ENCODE measurements at regions not wholly inside any gene's neighbourhood (a gene's known extent, or its start where the extent isn't known, plus 50 kb on each side); places are given as distances from the start of the nearest gene placed in this dataset.

DNA sequence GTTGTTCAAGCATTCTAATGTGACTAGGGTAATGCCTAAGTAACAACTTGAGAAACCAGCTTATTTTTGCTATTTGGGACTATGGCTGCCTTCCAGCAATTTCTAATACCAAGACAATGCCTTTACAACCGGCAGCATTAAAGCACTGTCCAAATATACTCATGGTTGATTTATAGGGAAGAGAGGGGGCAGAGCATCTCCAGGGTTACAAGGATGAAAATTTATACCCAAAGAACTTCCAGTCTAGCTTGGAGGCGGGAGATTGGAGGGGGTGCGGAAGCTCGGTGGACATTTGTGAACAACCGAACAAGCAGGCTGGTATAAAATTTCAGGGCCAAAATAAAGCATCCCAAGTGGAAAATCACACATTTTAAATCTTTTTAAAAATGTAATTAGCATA is 79.4 kb upstream of the FOXN2 start:
- TF ChIP-seq, protein P1, sequence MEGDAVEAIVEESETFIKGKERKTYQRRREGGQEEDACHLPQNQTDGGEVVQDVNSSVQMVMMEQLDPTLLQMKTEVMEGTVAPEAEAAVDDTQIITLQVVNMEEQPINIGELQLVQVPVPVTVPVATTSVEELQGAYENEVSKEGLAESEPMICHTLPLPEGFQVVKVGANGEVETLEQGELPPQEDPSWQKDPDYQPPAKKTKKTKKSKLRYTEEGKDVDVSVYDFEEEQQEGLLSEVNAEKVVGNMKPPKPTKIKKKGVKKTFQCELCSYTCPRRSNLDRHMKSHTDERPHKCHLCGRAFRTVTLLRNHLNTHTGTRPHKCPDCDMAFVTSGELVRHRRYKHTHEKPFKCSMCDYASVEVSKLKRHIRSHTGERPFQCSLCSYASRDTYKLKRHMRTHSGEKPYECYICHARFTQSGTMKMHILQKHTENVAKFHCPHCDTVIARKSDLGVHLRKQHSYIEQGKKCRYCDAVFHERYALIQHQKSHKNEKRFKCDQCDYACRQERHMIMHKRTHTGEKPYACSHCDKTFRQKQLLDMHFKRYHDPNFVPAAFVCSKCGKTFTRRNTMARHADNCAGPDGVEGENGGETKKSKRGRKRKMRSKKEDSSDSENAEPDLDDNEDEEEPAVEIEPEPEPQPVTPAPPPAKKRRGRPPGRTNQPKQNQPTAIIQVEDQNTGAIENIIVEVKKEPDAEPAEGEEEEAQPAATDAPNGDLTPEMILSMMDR (IDR thresholded peaks at IDR 0.05; ENCODE audit: low read depth, low read length, missing control alignments) = no peak
- H3K4me3 ChIP-seq (ENCODE audit: low read depth, low read length) = no peak overlapping the region
- no peak for DNase-seq (ENCODE audit: low read depth)

DNA sequence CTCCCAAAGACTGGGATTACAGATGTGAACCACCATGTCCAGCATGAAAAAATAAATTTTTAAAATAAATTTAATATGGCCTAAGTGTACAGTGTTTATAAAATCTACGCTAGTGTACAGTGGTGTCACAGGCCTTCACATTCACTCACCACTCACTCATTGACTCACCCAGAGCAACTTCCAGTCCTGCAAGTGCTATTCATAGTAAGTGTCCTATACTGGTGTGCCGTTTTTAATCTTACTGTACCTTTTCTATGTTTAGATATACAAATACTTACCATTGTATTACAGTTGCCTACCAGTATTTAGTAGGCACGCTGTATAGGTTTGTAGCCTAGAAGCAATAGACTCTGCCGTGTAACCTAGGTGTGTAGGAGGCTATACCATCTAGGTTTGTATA is 76.1 kb upstream of the FOXN2 start:
- H3K4me3 ChIP-seq (ENCODE audit: low read depth, low read length) = no peak overlapping the region

DNA sequence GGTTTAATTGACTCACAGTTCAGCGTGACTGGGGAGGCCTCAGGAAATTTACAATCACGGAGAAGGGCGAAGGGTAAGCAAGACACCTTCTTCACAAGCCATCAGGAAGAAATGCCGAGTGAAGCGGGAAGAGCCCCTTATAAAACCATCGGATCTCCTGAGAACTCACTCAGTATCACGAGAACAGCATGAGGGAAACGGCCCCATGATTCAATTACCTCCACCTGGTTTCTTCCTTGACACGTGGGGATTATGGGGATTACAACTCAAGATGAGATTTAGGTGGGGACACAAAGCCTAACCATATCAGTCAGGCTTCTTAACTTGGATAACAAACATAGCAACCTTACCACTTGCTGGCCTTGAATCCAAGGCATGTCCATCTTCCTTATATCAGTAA is 73.6 kb upstream of the FOXN2 start:
- H3K4me3 ChIP-seq (ENCODE audit: low read depth, low read length) = no peak overlapping the region
- TF ChIP-seq, protein P1 (IDR thresholded peaks at IDR 0.05; ENCODE audit: low read depth, low read length, missing control alignments) = no peak
- no peak for DNase-seq (ENCODE audit: low read depth)

More for the DNA sequence above, 76.1 kb upstream of the FOXN2 start:
- no peak for DNase-seq (ENCODE audit: low read depth)
- TF ChIP-seq, protein P1 (IDR thresholded peaks at IDR 0.05; ENCODE audit: low read depth, low read length, missing control alignments) = no peak

DNA sequence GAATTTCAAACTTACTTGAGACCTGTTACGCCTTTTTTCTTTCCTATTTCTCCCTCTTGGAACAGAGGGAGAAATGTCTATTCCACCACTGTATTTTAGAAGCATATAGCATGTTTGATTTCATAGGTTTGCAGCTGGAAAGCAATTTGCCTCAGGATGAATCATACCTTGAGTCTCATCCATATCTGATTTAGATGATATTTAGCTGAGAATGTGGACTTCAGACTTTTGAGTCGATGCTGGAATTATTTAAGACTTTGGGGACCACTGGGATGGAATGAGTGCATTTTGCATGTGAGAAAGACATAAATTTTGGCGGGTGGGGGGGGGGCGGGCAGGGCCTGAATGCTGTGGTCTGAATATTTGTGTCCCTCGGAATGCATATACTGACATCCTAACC is 67.3 kb upstream of the FOXN2 start:
- H3K4me3 ChIP-seq (ENCODE audit: low read depth, low read length) = no peak overlapping the region
- DNase-seq (ENCODE audit: low read depth) = no peak
- TF ChIP-seq, protein P1 (IDR thresholded peaks at IDR 0.05; ENCODE audit: low read depth, low read length, missing control alignments) = no peak

DNA sequence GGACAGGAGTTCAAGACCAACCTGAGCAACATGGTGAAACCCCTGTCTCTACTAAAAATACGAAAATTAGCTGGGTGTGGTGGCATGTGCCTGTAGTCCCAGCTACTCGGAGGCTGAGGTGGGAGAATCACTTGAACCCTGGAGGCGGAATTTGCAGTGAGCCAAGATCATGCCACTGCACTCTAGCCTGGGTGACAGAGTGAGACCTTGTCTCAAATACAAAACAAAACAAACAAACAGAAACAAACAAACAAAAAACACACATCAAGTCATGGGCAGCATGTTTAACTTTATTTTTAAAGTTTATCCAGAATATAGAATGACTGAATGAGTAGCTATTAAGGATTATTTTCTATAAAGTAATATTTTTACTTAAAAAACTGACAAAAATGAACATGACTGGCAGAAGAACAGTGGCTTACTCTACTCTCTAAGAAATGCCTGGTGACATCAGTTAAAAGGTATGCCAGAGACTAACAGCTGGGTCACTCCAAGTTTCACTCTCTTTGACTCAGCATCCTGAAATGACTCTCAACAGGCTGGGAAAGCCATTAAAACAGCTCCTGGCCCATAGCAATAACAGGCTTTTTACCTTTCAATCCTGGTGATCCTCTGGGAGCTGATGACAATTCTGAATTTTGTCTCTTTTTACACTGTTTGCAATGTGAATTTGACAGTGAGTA is 66.1 kb upstream of the FOXN2 start:
- no peak overlapping the region for H3K4me3 ChIP-seq (ENCODE audit: low read depth, low read length)
- TF ChIP-seq, protein P1 (IDR thresholded peaks at IDR 0.05; ENCODE audit: low read depth, low read length, missing control alignments) = no peak
- no peak for DNase-seq (ENCODE audit: low read depth)

DNA sequence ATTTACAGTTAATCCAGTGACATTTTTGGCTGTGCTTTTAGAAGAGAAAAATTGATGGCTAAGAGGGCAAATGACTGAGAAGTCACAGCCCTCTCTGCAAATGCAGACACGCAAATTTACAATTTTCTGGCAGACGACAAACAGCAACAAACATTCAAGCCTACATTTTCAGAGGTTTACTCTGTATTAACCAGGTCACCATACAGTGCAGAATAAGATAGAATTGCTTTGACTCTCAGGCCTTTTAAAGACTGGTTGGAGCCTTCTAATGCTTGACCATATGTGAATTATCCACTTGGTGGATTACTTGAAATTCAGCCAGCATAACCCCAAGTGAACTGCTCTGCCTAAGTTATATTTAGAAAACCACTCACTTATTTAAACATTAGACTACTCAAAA is 65.5 kb upstream of the FOXN2 start:
- TF ChIP-seq, protein P1 (IDR thresholded peaks at IDR 0.05; ENCODE audit: low read depth, low read length, missing control alignments) = no peak
- DNase-seq (ENCODE audit: low read depth) = no peak
- H3K4me3 ChIP-seq (ENCODE audit: low read depth, low read length) = no peak overlapping the region
